ENCODE measurements at regions not wholly inside any gene's neighbourhood (a gene's known extent, or its start where the extent isn't known, plus 50 kb on each side); places are given as distances from the start of the nearest gene placed in this dataset.

DNA sequence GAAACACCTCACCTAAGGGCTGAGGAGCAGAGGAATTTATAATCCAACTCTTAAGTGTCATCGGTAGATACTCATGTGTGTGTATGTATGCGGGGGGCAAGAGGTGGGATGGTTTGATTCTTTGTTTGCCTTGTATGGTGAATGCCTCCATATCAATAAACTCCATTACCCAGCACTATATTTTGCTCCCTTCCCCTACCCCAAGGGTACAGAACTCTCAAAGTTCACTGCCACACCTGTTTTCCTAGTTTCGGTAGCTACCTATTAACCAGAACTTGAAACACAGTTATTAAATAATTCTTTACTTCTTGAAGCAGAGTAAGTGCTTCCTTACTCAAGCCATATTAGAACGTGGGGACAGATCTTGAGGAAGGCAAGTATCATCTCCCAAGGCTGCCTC, 400.8 kb upstream of the SUCLG2 start:
- ATAC-seq (ENCODE audit: insufficient read depth, low FRiP score) (no peak), DNase-seq (peak in 1 of 3 donors; percentile 51)
- H3K9me3 ChIP-seq (ENCODE audit: control insufficient read depth in 4 of 4, insufficient read depth in 3 of 4, low read length in 3 of 4) = no peaks in the 10 kb centered on the region
- H3K9ac ChIP-seq (ENCODE audit: insufficient read depth in 1 of 2, low read length in 2 of 2) = no peak overlapping the region
- no peak overlapping the region for H3K27ac ChIP-seq (ENCODE audit: low read depth in 1 of 2, low read length in 1 of 2)
- 72 to 82% methylated on average over 4 of the region's 4 CpGs for WGBS, 2 donors
- TF ChIP-seq, protein P1, sequence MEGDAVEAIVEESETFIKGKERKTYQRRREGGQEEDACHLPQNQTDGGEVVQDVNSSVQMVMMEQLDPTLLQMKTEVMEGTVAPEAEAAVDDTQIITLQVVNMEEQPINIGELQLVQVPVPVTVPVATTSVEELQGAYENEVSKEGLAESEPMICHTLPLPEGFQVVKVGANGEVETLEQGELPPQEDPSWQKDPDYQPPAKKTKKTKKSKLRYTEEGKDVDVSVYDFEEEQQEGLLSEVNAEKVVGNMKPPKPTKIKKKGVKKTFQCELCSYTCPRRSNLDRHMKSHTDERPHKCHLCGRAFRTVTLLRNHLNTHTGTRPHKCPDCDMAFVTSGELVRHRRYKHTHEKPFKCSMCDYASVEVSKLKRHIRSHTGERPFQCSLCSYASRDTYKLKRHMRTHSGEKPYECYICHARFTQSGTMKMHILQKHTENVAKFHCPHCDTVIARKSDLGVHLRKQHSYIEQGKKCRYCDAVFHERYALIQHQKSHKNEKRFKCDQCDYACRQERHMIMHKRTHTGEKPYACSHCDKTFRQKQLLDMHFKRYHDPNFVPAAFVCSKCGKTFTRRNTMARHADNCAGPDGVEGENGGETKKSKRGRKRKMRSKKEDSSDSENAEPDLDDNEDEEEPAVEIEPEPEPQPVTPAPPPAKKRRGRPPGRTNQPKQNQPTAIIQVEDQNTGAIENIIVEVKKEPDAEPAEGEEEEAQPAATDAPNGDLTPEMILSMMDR (IDR thresholded peaks at IDR 0.05; ENCODE audit: control extremely low read depth, extremely low read depth) = no peak
- no peaks in the 10 kb centered on the region for H3K27me3 ChIP-seq (ENCODE audit: control insufficient read depth in 3 of 3, insufficient read depth in 3 of 3, low read length in 2 of 3)
- H3K4me1 ChIP-seq (ENCODE audit: control insufficient read depth in 5 of 5, insufficient read depth in 5 of 5, low read length in 5 of 5) = no peaks in the 10 kb centered on the region
- no peak overlapping the region for H3K4me3 ChIP-seq
- H3K36me3 ChIP-seq (ENCODE audit: control insufficient read depth in 4 of 4, insufficient read depth in 4 of 4, low read length in 4 of 4) = no peaks in the 10 kb centered on the region

DNA sequence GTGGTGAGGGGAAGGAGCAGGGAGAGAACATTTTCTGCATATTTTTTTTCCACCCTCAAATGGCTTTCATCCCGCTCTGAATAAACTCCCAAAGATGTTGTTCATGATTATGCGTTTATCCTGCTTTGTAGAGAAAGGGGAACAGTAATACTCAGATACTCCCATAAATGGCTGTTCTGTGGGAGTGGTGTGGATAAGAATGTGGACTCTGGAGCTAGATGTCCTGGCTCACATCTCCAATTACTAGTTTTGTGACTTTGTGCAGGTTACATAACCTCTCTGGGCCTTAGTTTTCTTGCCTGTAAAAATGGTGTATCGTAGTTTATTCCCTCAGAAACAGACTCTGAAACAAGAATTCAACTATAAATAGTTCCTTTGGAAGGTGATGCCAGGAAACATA, 395.4 kb upstream of the SUCLG2 start:
- no peak for DNase-seq
- ATAC-seq (ENCODE audit: insufficient read depth, low FRiP score) = no peak

DNA sequence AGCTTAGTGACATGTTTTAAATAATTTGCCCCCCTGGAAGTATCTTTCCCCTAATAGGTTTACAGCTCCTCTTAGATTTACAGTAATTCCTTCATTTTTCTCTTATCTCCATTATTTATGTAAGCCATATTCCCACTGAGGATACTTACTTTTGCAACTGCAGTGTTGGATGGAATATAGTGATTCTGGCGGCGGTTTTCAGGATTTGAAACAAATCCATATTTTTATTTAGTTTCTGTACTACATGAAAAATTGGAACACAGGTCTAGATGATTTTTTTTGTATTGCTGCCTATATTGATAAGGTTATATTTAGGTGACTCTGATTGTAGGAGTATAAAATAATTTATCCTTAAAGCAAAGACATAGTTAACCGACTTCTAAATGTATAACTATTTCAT, 391.6 kb upstream of the SUCLG2 start:
- Histone ChIP-seq H3K27ac (ENCODE audit: low read depth in 1 of 2, low read length in 1 of 2) (no peak overlapping the region), H3K4me1 (ENCODE audit: control insufficient read depth in 5 of 5, insufficient read depth in 5 of 5, low read length in 5 of 5) (no peaks in the 10 kb centered on the region), H3K4me3 (no peak overlapping the region), H3K9me3 (ENCODE audit: control insufficient read depth in 4 of 4, insufficient read depth in 3 of 4, low read length in 3 of 4) (no peaks in the 10 kb centered on the region), H3K36me3 (ENCODE audit: control insufficient read depth in 4 of 4, insufficient read depth in 4 of 4, low read length in 4 of 4) (no peaks in the 10 kb centered on the region), H3K27me3 (ENCODE audit: control insufficient read depth in 3 of 3, insufficient read depth in 3 of 3, low read length in 2 of 3) (no peaks in the 10 kb centered on the region), H3K9ac (ENCODE audit: insufficient read depth in 1 of 2, low read length in 2 of 2) (no peak overlapping the region)
- WGBS, 2 donors = 85 to 93% methylated on average over 3 of the region's 3 CpGs
- ATAC-seq (ENCODE audit: insufficient read depth, low FRiP score) (no peak), DNase-seq (no peak)
- TF ChIP-seq, protein P1 (IDR thresholded peaks at IDR 0.05; ENCODE audit: control extremely low read depth, extremely low read depth) = no peak

More for the DNA sequence above, 395.4 kb upstream of the SUCLG2 start:
- H3K36me3 ChIP-seq (ENCODE audit: control insufficient read depth in 4 of 4, insufficient read depth in 4 of 4, low read length in 4 of 4) = no peaks in the 10 kb centered on the region
- no peaks in the 10 kb centered on the region for H3K27me3 ChIP-seq (ENCODE audit: control insufficient read depth in 3 of 3, insufficient read depth in 3 of 3, low read length in 2 of 3)
- 53 to 57% methylated on average over 3 of the region's 3 CpGs for WGBS, 2 donors
- H3K9ac ChIP-seq (ENCODE audit: insufficient read depth in 1 of 2, low read length in 2 of 2) = no peak overlapping the region
- H3K4me3 ChIP-seq = no peak overlapping the region
- no peak overlapping the region for H3K27ac ChIP-seq (ENCODE audit: low read depth in 1 of 2, low read length in 1 of 2)
- H3K4me1 ChIP-seq (ENCODE audit: control insufficient read depth in 5 of 5, insufficient read depth in 5 of 5, low read length in 5 of 5) = no peaks in the 10 kb centered on the region
- TF ChIP-seq, protein P1 (IDR thresholded peaks at IDR 0.05; ENCODE audit: control extremely low read depth, extremely low read depth) = no peak
- H3K9me3 ChIP-seq (ENCODE audit: control insufficient read depth in 4 of 4, insufficient read depth in 3 of 4, low read length in 3 of 4) = no peaks in the 10 kb centered on the region

DNA sequence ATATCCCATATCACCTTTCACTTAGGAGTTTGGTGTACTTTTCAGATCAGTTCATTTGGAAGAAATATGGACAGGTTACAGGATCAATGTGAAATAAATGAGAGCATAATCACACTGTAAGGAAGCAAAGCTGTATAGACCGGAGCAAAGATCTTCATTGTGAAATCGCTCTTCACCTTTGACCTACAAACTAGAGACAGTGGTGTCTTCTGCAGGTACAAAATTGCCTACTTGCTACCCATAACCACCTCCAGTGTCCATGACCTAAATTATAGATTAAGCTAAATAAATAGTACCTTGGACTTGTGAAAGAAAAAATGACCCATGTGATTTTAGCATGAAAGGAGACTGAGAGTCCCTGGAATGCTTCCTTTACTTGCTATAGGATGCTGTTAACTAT, 379.5 kb upstream of the SUCLG2 start:
- ATAC-seq (ENCODE audit: insufficient read depth, low FRiP score) = no peak
- TF ChIP-seq, protein P1 (IDR thresholded peaks at IDR 0.05; ENCODE audit: control extremely low read depth, extremely low read depth) = no peak
- no peaks in the 10 kb centered on the region for H3K9me3 ChIP-seq (ENCODE audit: control insufficient read depth in 4 of 4, insufficient read depth in 3 of 4, low read length in 3 of 4)
- WGBS, 2 donors = 94 to 95% methylated on average over 2 of the region's 2 CpGs
- DNase-seq = no peak
- no peak overlapping the region for H3K27ac ChIP-seq (ENCODE audit: low read depth in 1 of 2, low read length in 1 of 2)
- H3K36me3 ChIP-seq (ENCODE audit: control insufficient read depth in 4 of 4, insufficient read depth in 4 of 4, low read length in 4 of 4) = no peaks in the 10 kb centered on the region
- no peaks in the 10 kb centered on the region for H3K4me1 ChIP-seq (ENCODE audit: control insufficient read depth in 5 of 5, insufficient read depth in 5 of 5, low read length in 5 of 5)
- no peaks in the 10 kb centered on the region for H3K27me3 ChIP-seq (ENCODE audit: control insufficient read depth in 3 of 3, insufficient read depth in 3 of 3, low read length in 2 of 3)
- H3K4me3 ChIP-seq = no peak overlapping the region
- no peak overlapping the region for H3K9ac ChIP-seq (ENCODE audit: insufficient read depth in 1 of 2, low read length in 2 of 2)
